NCI-H2227 (cell line): ENCODE measurements at regions not wholly inside any gene's neighbourhood (a gene's known extent, or its start where the extent isn't known, plus 50 kb on each side); places are given as distances from the start of the nearest gene placed in this dataset.
"Not testable (repeated sequence)": the region's sequence is repeated elsewhere in the genome, so short reads cannot be mapped to it uniquely, and the experiment has no call there.

ENCODE experiments used
- DNase-seq: peaks from one replicate; lab custom pipeline; 2025; ENCODE audit not compliant: unreplicated experiment; lab: John Stamatoyannopoulos, UW

DNA sequence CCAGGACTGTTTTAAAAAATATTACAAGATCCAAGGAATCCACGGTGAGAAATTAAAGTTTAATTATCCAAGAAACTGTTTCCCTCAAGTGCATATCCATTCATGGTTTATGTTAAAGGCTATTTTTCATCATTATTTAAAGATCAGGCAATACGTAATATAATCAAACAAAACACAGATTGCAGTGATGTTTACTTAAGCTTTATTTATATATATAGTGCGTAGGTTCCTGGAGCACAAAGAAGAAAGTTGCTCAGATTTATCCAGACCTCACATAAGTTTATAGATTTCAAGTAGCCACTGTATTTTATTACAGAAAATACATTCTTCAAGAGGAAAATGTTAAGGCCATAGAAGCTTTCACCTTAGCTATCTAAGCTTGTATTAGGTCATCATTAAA is 210.0 kb upstream of the KLF14 start:
- no peak for DNase-seq

DNA sequence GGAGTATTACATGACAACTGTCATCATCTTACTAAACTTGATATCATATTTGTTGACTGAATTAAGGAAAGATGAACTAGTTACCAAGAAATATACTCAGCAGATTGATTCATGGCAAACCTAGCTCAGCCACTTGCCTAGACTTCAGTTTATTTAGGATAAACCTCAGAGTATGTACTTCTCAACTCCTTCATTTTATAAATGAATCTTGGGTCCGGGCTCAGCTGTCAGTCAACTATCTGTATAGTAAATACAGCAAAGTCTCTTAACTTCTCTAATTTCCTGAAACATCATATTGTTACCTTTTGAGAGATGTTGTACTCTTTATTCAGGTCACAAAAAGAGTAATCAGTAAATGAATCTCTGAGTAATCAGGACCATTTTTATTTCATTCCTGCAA is 211.0 kb upstream of the KLF14 start:
- no peak for DNase-seq

DNA sequence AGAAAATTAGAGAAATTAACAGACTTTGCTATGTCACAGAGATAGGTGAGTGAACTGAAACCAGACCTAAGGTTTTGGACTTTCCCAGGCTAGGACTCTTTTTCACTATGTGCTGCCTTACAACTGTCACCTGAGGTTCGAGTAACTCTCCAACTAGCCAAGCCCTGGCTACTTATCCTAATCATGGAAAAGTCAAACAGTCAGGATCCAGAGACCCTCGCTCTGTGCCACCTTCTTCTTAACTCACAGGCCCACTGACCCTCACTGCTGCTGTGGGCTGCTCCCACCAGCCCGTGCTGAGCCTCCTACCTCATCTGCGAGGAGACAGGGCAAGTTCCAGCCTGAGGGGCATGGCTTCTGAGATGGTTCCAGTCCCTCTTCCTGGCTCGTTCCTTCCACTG is 211.4 kb upstream of the KLF14 start:
- no peak for DNase-seq

DNA sequence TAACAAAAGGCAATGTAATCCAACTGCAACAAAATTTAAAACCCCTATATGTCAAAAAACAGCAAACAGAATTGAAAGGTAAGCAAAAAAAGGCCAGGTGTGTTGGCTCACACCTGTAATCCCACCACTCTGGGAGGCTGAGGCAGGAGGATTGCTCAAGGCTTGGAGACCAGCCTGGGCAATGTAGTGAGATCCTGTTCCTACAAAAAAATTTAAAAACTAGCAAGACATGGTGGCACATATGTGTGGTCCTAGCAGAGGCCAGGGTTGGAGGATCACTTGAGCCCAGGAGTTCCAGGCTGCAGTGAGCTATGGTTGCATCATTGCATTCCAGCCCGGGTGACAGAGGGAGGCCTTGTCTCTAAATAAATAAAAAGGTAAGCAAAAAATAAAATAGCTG is 212.1 kb upstream of the KLF14 start:
- DNase-seq = no peak

DNA sequence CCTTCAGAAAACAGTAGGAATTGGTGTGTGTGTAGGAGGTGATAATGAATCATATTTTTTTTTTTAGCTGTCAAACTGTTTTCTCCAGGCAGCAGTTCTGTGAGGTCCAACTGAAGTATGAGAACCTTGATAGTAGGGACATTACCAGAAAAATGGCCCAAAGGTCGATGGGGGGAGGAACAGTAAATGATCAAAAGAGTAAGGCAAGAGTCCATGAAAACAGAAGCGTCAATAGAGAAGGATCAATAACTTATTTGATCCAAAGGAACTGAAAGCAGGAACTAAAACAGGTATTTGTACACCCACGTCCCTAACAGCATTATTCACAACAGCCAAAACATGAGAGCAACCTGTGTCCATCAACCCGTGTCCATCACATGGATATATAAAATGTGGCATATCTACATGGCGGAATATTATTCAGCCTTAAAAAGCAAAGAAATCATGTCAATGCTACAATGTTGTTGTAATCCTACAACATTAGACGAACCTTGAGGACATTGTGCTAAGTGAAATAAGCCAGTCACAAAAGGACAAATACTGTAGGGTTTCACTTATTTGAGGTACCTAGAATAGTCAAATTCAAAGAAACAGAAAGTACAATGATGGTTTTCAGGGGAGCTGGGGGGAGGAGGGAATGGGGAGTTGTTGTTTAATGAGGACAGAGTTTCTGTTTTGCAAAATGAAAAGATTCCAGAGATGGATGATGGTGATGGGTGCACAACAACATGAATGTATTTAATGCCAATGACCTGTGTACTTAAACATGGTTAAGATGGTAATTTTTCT is 214.0 kb upstream of the KLF14 start:
- DNase-seq = no peak

DNA sequence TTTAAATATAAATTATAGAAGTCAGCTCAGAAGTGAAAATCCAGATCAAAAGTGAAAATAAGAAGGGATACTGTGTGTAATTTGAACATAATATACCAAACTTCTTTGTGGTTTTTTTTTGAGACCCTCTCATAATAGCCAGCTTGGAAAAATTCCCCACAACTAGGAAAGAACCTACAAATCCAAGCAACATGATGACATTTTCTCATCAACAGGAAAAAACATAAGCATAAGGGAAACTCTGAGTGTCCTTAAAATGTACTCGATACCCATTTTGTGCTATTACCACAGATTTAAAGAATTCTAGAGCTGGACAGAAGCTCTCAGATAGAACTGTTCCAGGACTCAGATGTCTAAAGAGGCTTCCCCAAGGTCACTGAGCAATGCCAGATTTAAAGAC is 214.8 kb upstream of the KLF14 start:
- DNase-seq = no peak

DNA sequence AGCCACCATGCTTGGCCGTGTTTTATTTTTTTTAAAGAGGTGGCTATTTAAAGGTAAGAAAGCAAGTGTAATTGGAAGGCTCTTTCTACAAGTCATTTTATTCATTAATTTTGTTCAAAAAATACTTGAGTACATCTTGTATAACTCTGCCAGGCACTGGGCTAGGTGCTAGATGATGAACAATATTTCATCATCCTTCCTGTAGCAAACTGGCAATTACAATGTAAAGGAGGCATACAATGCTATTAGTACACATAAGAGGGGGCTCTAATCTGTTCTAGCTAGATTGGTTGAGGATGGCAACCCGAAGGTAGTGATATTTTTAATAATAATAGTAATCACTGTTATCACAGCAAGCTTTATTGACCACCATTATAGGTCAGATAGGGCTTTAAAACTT is 215.5 kb upstream of the KLF14 start:
- DNase-seq = no peak

DNA sequence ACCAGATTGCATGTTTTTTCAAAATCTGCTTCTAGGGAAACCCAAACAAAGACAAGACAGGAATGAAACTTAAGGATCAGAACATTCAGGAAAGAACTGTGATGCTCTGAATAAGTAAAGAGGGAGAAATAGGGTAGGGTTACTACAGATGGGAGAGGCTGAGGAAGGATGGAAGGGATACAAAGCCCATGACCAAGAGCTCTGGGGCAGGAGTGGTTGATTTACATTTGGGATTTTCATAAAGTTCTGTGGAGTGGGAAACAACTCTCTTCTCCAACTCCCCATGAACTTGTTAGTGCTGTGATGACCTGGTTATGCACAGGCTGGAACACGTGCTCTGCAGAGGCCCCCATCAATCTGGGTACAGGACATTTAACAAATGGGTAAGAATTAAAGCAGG is 216.0 kb upstream of the KLF14 start:
- DNase-seq = no peak

DNA sequence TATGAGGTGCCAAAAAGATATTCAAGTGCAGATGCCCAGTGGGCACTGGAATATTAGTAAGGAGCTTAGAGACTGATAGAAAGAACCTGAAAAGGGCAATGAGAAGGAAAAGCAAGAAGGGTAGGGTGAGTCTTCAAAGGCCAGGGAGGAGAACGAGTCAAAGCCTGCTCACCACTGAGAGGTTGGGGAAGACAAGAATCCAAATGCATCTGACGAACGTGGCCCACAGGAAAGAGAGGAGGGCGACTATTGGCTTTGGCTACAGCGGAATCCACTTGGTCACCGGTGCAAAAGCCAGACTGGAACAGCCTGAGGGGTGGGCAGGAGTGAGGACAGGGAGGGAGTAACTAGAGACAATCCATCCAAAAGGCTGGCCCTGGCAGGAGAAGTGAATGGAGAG is 216.7 kb upstream of the KLF14 start:
- no peak for DNase-seq

DNA sequence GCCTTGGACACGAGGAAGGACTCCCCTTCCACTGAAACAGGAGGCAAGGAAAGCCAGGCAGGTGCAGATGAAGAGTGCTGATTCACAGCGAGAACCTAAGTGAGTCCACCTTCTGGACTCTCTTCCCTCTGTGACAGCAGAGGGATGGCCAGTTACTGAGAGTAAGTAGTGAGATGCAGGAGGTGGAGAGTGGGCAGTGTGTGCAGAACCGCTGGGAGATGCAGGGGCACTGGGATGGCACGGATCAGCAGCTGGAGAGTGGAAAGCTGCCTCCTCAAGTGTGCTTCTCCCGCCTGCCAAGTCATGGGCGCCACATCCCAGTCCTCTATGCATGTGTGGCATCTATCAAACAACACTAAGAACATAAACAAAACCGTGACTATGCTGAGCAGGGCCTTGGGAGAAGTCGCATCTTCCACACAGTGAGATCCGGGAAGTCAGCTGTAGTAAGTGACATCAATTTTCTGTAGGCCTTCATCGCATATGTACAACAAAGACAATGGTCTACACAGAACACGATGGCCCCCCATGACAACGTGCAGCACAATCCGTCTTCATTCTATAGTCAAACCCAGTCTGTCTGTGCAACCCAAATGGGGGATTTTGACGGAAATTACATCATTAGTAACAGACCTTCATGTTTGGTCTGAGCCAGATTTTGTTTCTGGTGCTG is 217.4 kb upstream of the KLF14 start:
- DNase-seq = no peak

DNA sequence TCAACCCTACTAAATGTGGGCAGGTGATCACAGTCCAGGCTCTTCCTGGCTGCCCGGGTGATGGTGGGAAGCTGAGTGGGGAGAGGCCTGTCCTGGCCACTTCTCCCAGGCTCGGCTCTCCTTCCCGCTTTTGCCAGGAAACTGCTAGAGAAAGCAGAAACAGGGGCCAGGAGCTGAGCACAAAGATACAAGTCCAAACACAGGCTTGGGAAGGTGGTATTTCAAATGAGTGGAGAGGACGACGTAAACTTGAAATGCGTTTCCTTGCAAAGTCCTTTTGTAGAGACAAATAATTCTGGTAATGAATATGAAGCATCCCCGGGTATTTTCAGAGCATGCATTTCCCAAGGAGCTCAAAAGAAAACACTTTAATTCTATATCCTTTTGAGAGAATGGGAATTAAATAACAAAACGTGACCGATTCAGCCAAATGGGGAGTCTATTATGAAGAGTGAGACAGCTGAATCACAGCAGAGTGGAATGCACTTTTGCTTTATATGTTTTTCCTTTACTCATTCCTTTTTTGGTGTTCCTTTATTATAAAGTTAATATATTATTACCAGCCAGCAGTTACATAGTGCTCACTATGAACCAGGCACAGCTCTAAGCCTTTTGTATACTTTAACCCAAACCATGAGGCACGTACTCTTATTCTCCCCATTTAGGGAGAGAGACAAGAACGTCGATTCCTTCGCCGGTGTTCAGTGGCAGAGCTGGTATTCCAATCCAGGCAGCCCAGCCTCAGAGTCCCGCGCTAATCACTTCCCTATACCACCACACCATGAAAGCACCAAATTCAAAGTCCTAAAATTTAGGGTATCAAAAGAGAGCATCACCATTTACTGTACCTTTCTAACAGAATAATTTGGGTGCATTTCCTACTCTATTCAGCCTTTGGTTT is 218.2 kb upstream of the KLF14 start:
- no peak for DNase-seq

DNA sequence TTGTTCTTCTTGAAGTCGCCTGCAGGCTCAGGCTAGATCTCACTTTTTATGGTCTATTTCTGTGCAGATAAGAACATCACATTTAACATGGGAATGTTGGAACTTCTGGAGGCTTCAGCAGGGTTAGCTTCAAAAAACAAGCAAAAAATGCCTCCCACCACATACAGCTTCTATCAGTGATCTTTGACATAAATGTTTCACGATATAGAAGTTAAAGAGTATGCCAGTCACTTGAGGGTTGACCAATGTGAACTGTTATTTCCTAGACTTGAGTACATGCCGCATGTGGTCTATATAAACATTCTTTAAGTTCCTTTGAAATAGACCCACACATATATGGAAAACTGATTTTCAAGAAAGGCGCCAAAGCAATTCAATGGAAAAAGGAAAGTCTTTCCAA is 219.2 kb upstream of the KLF14 start:
- DNase-seq = no peak

DNA sequence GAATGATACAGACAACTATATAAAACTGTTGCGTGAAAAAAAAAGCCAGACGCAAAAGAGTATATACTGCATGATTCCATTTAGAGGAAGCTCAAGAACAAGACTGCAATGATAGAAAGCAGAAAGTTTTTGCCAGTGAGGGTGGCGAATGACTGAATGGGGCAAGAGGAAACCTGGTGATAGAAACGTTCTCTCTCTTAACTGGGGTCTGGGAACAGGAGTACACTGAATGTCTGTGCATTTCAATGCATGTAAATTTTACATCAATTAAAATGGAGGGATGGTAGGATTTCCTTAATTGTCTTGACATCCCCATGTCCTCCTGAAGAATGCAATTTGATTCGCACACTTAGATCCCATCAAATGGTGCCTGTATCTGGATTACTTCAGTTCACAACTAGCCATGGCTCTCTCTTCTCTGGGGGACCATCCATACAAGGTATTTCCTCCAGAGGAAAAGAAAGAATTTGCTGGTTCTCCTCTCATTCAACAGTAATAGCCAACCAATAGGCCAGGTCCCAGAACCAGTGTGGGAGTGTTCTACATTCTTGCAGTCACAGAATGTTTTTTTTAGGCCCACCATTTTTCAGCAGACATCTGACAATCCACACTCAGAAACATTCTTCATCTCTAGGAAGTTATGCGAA is 221.0 kb upstream of the KLF14 start:
- DNase-seq = no peak

DNA sequence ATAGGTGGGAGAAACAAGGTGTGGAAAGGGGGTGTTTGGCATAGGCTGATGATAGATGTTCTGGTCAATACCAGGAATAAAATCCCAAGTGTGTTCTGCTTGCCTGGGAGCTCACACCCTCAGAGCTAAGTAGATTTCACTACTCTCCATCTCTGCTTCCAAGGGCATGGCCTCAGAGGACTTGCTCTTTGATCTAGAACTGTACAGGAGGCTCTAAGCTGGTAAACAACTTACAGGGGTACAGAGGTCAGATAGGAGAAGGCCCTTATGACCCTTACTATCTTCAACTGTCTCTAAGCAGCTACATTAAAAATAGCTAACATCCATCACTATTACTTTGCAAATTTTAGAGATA is 221.5 kb upstream of the KLF14 start:
- DNase-seq = no peak

DNA sequence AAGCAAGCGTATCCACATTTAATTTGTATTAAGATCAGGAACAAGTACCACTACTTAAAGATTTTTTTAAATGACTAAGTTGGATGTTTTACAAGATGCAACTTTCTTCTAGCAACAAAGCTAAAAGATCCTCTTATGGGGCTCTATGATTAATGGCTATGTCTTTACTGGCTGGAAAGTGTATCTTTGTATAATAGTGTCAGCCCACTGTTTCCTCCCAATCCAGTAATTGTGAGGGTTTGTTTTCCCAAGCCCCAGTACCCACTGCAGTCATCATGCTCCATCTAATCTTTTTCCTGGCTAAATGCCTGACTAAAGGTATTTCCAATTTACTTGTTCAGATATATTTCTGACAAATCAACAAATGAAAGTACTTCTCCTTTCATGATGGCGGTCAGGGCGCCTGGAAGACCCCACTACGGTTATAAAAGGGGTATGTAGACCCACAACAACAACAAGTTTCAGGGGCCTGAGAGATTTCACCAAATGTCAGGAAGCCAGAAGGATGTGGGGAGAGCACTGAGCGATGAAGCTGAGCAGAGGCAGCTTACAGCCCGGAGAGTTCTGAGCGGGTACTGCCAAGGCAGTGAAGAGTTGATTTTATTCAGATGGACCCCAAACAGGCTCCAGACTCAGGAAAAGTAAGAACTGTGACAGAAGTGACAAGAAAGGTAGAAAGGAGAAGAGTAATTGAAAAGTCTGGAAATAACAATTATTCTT is 222.6 kb upstream of the KLF14 start:
- no peak for DNase-seq

DNA sequence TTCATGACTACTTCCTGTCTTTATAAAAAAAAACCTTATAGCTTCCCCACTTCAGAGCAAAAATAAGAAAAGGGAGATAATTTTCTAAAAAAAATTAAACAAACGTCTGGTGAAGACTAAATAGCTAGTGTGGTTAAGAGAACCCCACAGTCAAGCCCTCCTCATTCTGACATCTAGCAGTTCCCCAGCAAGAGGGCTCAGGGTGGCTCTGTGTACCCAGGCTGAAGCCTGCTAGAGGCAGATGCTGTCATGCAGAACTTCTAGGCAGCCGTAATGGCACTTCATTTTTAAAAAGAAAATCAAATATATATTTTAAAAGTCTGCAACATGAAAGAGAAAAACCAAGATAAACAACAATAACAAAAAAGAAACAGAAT is 223.1 kb upstream of the KLF14 start:
- no peak for DNase-seq

DNA sequence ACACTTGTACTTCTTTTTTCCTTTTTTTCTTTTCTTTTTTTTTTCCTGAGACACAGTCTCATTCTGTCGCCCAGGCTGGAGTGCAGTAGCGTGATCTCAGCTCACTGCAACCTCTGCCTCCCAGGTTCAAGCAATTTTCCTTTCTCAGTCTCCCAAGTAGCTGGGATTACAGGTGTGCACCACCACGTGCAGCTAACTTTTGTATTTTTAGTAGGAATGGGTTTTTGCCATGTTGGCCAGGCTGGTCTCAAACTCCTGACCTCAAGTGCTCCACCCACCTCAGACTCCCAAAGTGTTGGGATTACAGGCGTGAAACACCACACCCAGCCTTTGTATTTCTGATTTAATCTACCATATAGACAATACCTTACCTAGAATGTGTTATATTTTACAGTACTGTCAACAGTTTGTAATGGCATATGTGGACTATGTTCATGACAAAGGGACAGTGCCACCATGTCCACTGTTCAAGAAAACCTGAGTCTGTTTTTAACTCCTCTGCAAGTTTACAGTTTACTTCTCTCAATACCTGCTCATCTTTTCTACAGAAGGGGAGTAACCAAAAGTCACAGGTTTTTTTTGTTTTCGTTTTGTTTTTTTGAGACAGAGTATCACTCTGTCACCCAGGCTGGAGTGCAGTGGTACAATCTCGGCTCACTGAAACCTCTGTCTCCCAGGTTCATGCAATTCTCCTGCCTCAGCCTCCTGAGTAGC is 223.9 kb upstream of the KLF14 start:
- not testable (repeated sequence) for DNase-seq

DNA sequence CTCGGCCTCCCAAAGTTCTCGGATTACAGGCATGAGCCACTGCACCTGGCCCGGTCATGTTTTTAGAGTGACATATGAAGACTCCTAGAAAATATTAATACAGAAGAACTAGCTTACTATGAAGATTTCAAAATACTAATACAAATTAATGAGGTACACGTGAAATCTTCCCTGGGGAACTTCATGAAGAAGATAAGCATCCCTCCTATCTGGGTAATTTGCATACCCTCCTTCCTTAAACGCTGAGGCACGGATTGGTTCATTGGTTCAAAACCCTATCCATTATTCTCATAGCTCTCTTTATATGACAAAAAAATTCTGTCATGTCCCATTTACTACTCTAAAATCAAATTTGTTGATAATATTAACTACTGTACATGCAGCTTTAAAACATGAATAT is 224.8 kb upstream of the KLF14 start:
- DNase-seq = no peak

DNA sequence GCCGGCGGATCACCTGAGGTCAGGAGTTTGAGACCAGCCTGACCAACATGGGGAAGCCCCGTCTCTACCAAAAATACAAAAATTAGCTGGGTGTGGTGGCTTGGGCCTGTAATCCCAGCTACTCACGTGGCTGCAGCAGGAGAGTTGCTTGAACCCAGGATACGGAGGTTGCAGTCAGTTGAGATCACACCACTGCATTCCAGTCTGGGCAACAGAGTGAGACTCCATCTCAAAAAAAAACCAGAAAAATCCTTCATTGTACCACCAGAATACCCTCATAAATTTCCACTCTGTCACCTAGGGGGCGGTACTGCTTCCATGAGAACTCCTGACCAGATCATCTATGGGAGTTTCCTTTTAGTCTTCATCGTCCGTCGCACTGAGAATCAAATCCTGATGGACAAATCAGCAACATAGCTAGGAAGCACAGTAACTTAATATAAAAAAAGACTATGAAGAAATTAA is 225.8 kb upstream of the KLF14 start:
- no peak for DNase-seq
